NCI-H2029 (cell line): ENCODE measurements at regions not wholly inside any gene's neighbourhood (a gene's known extent, or its start where the extent isn't known, plus 50 kb on each side); places are given as distances from the start of the nearest gene placed in this dataset.

Experiments
- DNase-seq: peaks from one replicate; lab custom pipeline; 2025; lab: John Stamatoyannopoulos, UW

GRCh38 chr20:52401431-52401830 lies 209.9 kb upstream of the ZFP64 start:
- no peak for DNase-seq

GRCh38 chr20:52399352-52399751 lies 207.8 kb upstream of the ZFP64 start:
- no peak for DNase-seq

- DNase-seq: no peak
These were observed 198.0 kb upstream of the ZFP64 start for GRCh38 chr20:52389606-52390005.

DNA sequence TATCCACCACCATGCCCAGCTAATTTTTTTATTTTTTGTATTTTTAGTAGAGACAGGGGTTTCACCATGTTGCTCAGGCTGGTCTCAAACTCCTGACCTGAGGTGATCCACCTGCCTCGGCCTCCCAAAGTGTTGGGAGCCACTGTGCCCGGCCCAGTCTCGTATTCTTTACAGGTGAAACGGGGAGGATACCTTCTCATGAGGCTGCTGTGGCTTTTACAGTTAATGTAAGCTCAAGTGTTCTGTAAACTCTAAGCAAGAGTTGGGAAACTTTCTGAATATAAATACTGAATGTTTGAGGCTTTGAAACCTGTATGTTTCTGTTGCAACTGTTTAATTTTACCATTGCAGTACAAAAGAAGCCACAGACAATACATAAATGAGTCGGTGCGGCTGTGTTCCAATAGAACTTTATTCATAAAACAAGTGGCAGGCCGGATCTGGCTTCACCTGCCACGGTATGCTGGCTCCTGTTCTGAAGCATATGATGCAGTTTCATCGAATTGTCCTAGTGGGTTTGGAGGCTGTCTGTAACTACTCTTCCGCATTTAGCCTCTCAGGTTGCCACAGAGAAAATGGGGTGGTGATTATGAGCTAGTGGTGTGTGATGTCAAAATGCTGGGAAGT lies 192.5 kb upstream of the ZFP64 start:
- DNase-seq: no peak

DNA sequence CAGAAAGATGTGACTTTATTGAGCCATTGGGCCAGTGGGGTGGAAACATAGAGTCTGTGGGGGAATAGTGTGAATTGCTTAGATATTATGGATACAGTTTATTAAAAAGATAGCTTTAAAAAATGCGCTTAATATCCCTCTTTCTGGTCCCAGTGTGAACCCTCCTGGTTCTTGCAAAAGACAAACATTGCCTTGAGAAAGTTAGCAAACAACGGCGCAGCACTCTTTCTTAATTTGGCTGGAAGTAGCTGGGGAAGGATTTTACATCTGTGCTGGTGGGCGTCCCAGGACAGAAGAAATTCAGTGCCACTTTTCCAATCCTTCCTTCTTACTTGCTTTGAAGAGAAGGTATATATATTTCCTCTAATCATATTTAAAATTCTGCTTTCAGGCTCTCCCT lies 191.4 kb upstream of the ZFP64 start:
- no peak for DNase-seq

DNA sequence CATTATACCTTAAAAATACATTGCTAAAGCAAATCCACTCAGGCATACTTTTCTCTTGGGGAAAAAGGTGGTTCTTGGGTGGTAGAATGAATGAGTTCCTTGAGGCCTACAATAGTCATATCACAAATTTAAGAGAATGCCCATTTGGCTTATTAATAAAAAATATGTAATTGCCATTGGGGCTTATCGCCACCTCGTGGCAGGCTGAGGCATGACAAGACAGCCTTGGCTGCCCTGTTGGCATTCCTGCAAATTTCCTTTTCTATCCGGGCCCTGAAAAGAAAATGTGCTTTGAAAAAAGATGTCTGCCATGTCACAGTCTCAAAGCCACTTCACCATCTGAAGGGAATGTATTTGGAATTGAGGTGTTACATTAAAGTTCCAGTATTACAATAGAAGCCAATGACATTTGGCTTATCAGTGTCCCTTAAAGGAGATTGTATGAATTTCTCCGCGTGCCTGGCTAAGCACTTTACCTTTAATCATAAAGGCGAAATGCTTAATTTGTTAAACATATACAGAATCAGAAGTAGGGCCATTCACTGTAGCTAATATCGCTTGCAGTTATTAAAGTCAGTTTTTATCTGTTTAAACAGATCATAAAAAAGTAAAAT lies 188.3 kb upstream of the ZFP64 start:
- peak; percentile 28 for DNase-seq

GRCh38 chr20:52372169-52372568 lies 180.6 kb upstream of the ZFP64 start:
- no peak for DNase-seq

- no peak for DNase-seq
These were observed 174.1 kb upstream of the ZFP64 start for GRCh38 chr20:52365688-52366087.

DNA sequence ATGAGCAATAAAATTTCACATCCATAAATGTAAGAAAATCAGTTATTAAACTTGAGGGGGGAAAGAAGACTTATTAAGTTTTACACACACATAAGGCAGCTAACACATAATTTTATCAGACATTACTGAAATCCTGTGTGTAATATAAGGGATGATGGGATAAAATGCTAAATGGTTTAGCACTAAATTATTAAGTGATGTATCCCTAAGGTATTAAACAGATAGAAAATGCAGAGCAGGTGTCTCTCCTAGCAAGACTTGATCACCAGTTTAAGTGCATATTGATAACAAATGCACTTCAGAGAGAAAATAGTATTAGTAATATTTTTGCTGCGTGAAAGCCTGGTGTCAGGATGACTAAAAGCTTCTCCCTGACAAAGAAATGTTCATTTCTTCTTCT lies 172.8 kb upstream of the ZFP64 start:
- no peak for DNase-seq

- DNase-seq: peak; percentile 10
These were observed 170.1 kb upstream of the ZFP64 start for GRCh38 chr20:52361650-52362049.

DNA sequence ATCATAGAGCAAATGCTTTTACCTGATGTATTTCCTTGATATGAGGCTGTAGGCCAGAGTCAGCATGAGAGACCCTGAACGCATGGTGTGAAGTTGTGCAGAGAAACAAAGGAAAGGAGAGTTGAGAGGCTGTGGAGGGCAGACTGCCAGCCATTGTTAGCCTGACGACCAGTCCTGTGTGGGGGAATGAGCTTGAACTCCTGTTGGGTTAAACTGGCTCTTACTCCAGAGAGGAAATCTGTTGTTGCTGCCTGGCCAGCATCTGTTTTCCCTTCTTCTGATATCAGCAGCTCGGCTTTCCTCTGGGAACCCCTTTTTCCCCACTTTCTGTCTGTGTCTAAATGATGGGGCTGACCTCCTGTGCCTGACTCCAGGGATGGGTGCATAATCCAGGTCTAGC lies 158.2 kb upstream of the ZFP64 start:
- no peak for DNase-seq

GRCh38 chr20:52348434-52348833 lies 156.9 kb upstream of the ZFP64 start:
- no peak for DNase-seq

- DNase-seq: no peak
These were observed 155.2 kb upstream of the ZFP64 start for GRCh38 chr20:52346797-52347196.

DNA sequence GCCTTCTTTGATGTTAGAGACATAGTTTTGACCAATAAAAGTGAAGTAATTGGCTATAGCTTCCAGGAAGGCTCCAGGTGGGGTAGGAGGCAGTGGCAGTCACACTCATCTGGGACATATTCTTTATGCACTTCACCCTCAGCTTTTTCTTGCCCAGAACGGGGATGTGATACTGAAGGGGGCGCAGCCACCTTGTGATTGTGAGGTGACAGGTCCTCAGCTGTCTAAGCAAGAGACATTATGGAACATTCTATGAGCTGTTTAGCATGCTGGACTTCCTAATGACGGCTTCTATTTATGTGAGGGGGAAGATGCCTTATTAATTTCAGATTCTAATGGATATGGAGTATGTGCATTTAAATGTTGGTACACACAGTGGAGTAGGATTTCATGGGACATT lies 151.3 kb upstream of the ZFP64 start:
- no peak for DNase-seq

- peak; percentile 4 for DNase-seq
These were observed 148.6 kb upstream of the ZFP64 start for GRCh38 chr20:52340036-52340634.

- no peak for DNase-seq
These were observed 141.2 kb upstream of the ZFP64 start for GRCh38 chr20:52332649-52333250.

- no peak for DNase-seq
These were observed 140.7 kb upstream of the ZFP64 start for GRCh38 chr20:52332230-52332629.

GRCh38 chr20:52331655-52332054 lies 140.1 kb upstream of the ZFP64 start:
- no peak for DNase-seq

DNA sequence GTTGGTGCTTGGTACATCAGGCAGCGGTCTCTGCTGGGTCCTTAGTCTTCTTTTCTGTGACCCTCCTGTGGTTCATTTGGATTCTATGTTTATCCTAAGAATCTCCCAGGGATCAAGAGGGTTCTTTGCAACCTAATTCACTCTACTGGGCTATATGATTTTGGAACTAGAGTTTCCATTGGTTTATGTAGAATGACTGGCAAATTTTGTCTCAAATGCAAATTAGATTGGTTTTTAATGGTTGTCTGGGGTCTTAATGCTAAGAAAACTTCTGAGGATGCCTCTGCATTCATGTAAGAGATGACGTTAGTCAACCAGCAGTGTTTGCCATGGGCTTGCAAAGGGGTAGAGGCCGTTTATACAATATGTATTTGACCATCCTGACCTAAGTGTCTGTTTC lies 129.8 kb upstream of the ZFP64 start:
- no peak for DNase-seq

GRCh38 chr20:52318651-52319050 lies 127.1 kb upstream of the ZFP64 start:
- DNase-seq: no peak

- peak; percentile 11 for DNase-seq
These were observed 121.9 kb upstream of the ZFP64 start for GRCh38 chr20:52313341-52313963.

DNA sequence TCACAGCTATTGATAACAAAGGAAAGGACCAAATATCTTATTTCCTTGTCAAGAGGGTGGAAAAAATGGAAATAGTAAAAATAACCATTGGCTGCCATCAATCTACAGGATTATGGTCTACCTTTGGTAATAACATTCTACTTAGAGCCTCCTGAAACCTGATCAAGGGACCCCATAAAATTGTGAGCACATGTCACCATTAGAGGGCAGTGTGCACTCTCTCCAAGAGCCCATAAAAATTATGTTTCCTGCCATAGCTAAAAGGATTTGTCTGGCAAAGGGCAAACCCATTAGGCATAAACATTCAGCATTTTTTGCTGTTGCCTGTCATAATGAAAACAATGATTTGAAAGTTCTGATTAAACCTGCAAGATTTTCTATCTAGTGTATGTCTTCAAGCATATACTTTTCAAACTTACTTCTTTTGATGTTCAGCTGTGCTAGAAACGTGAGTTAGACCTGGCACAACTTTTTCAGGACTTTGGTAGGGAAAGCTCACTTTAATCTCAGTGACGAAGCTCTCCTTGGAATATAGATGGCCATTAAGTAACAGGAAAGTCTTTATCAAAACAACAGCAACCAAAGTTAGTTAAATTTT lies 120.7 kb upstream of the ZFP64 start:
- peak; percentile 55 for DNase-seq
